Spleen (tissue), 11 donors: ENCODE measurements at regions not wholly inside any gene's neighbourhood (a gene's known extent, or its start where the extent isn't known, plus 50 kb on each side); places are given as distances from the start of the nearest gene placed in this dataset.

Experiments used
- DNase-seq: peaks from one replicate; pipeline ENCODE4 v3.0.0-alpha.2; 2020
- H3K27ac ChIP-seq, 8 donors: fragments of 200-600 bp; sonication (generic) in 7 of 8; 1 replicate in 4 of 8; 2 replicates in 4 of 8; pipeline versions ENCODE4 v1.5.0 to v1.8.0; 2016 to 2021; ENCODE audit warnings: inconsistent platforms in 4 of 8, mild to moderate bottlenecking in 4 of 8, moderate library complexity in 1 of 8
- H3K27me3 ChIP-seq, 7 donors: fragments of 200-600 bp; sonication (generic) in 6 of 7; replicated peaks in 1 of 7; 1 replicate in 4 of 7; 2 replicates in 3 of 7; pipeline versions ENCODE4 v1.5.0 to v1.8.0; 2016 to 2021; ENCODE audit warnings: inconsistent platforms in 3 of 7, mild to moderate bottlenecking in 1 of 7
- H3K36me3 ChIP-seq, 6 donors: fragments of 200-600 bp; sonication (generic) in 5 of 6; 1 replicate in 4 of 6; 2 replicates in 2 of 6; pipeline versions ENCODE4 v1.5.0 to v1.8.0; 2016 to 2021; ENCODE audit warnings: inconsistent platforms in 2 of 6
- H3K4me1 ChIP-seq, 6 donors: fragments of 200-600 bp; sonication (generic) in 5 of 6; 1 replicate in 3 of 6; 2 replicates in 3 of 6; pipeline versions ENCODE4 v1.5.0 to v1.8.0; 2016 to 2021; ENCODE audit warnings: inconsistent platforms in 3 of 6
- H3K4me3 ChIP-seq, 8 donors: fragments of 200-600 bp; sonication (generic) in 7 of 8; 1 replicate in 4 of 8; 2 replicates in 4 of 8; pipeline versions ENCODE4 v1.5.0 to v1.8.0; 2016 to 2021; ENCODE audit warnings: inconsistent platforms in 4 of 8, mild to moderate bottlenecking in 4 of 8, moderate library complexity in 2 of 8
- H3K9me3 ChIP-seq, 8 donors: fragments of 200-600 bp; sonication (generic) in 7 of 8; 1 replicate in 4 of 8; 2 replicates in 4 of 8; pipeline versions ENCODE4 v1.5.0 to v1.8.0; 2016 to 2021; ENCODE audit warnings: inconsistent platforms in 4 of 8
- CTCF ChIP-seq, 11 experiments: fragments of 200-600 bp in 7 of 11; fragments of 450-650 bp in 4 of 11; sonication (generic) in 4 of 11; IDR thresholded peaks in 8 of 11; conservative IDR thresholded peaks in 3 of 11; 1 replicate in 7 of 11; 2 replicates in 4 of 11; pipeline versions ENCODE4 v1.4.0 to v1.8.0; 2016 to 2021; ENCODE audit warnings: antibody characterized with exemption in 11 of 11, inconsistent platforms in 4 of 11, mild to moderate bottlenecking in 1 of 11
- POLR2A ChIP-seq, 3 donors: fragments of 450-650 bp; IDR thresholded peaks; one replicate each; pipeline ENCODE4 v1.5.1; 2017; ENCODE audit warnings: antibody characterized with exemption in 3 of 3, mild to moderate bottlenecking in 1 of 3
- POLR2AphosphoS5 ChIP-seq, 3 donors: sonication (generic); formaldehyde crosslinking; IDR thresholded peaks; one replicate each; pipeline ENCODE4 v1.5.1; 2017; ENCODE audit warnings: antibody characterized with exemption in 3 of 3
- WGBS, 5 donors: extraction: QIAGEN DNeasy Blood & Tissue Kit in 3 of 5; methylation state at CpG; one replicate each; pipeline versions ENCODE4 v1.1.5 to v1.1.7; 2013 to 2018; 5-methylcytosine and 5-hydroxymethylcytosine counted together
- intact Hi-C: fragments of 100-400 bp; cut with DNase I; formaldehyde crosslinking; loops from one replicate; pipeline ENCODE4 v1.15.0; 2023; ENCODE audit warnings: low total_unique reads
- donor health status: healthy with polysubstance abuse.
- donor health status: DM: no; HTN: no; CAD: no; lungs with moderate emphysema.
- donor health status: DM: no; HTN: no; CAD: no.
- donor health status: Bipolar disorder and iron deficiency.
- donor health status: healthy.
- donor health status: DM: no; HTN: no; CAD: no.
- donor health status: DM: yes; HTN: yes; CAD: no.

GRCh38 chr20:11849976-11850670 lies 67.6 kb upstream of the BTBD3 start:
- 77 to 90% (median 80%) methylated on average over 5 of the region's 5 CpGs for WGBS, 5 donors
- intact Hi-C loops: no loop called here
- H3K9me3 ChIP-seq: peaks cover 0 to 13% (median 0%) of the 10 kb centered on the region in 8 donors
- no peak for DNase-seq
- H3K36me3 ChIP-seq: no peaks in the 10 kb centered on the region
- no peak overlapping the region for H3K27ac ChIP-seq
- no peak overlapping the region for H3K4me3 ChIP-seq
- TF ChIP-seq POLR2A (IDR thresholded peaks at IDR 0.05) (no peak), CTCF (IDR thresholded peaks at IDR 0.05 in 8 of 11, conservative IDR thresholded peaks at IDR 0.05 in 3 of 11) (no peak), POLR2AphosphoS5 (IDR thresholded peaks at IDR 0.05) (no peak)
- no peaks in the 10 kb centered on the region for H3K4me1 ChIP-seq
- no peaks in the 10 kb centered on the region for H3K27me3 ChIP-seq

GRCh38 chr20:11850901-11851300 lies 66.8 kb upstream of the BTBD3 start:
- no peak overlapping the region for H3K27ac ChIP-seq
- H3K27me3 ChIP-seq: no peaks in the 10 kb centered on the region
- TF ChIP-seq POLR2A (IDR thresholded peaks at IDR 0.05) (no peak), CTCF (IDR thresholded peaks at IDR 0.05 in 8 of 11, conservative IDR thresholded peaks at IDR 0.05 in 3 of 11) (no peak), POLR2AphosphoS5 (IDR thresholded peaks at IDR 0.05) (no peak)
- WGBS, 5 donors: 44 to 54% (median 48%) methylated on average over 4 of the region's 4 CpGs
- no peak for DNase-seq
- intact Hi-C loops: no loop called here
- H3K4me1 ChIP-seq: no peaks in the 10 kb centered on the region
- no peaks in the 10 kb centered on the region for H3K36me3 ChIP-seq
- no peak overlapping the region for H3K4me3 ChIP-seq
- peaks cover 0 to 15% (median 0%) of the 10 kb centered on the region in 8 donors for H3K9me3 ChIP-seq

GRCh38 chr20:11851646-11852045 lies 66.0 kb upstream of the BTBD3 start:
- intact Hi-C loops: no loop called here
- TF ChIP-seq POLR2AphosphoS5 (IDR thresholded peaks at IDR 0.05) (no peak), CTCF (IDR thresholded peaks at IDR 0.05 in 8 of 11, conservative IDR thresholded peaks at IDR 0.05 in 3 of 11) (no peak), POLR2A (IDR thresholded peaks at IDR 0.05) (no peak)
- no peak for DNase-seq
- Histone ChIP-seq H3K27ac (no peak overlapping the region), H3K36me3 (no peaks in the 10 kb centered on the region), H3K27me3 (no peaks in the 10 kb centered on the region), H3K9me3 (peaks cover 0 to 14% (median 0%) of the 10 kb centered on the region in 8 donors), H3K4me1 (no peaks in the 10 kb centered on the region), H3K4me3 (no peak overlapping the region)
- WGBS, 5 donors: 92 to 100% (median 96%) methylated on average over 1 of the region's 1 CpG

DNA sequence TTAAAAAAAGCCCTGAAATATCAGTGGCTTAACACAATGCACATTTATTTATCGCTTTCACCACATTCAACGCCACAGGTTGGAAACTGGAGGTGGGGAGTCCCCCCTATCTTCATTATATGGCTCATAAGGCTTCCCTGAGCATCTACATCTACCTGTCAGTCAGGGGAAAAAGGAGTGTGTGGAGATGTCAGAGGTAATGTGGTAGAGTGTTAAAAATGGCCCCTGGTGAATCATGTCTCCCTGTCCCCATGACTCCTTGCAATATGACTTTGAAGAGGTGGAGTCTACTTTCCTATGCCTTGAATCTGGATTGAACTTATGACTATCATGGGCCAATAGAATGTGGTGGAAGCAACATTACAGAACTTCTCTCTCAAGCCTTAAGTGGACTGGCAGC lies 65.5 kb upstream of the BTBD3 start:
- Histone ChIP-seq H3K4me3 (no peak overlapping the region), H3K27me3 (no peaks in the 10 kb centered on the region), H3K36me3 (no peaks in the 10 kb centered on the region), H3K4me1 (no peaks in the 10 kb centered on the region), H3K27ac (no peak overlapping the region), H3K9me3 (peaks cover 0 to 14% (median 0%) of the 10 kb centered on the region in 8 donors)
- 80 to 92% (median 89%) methylated on average over 2 of the region's 2 CpGs for WGBS, 5 donors
- intact Hi-C loops: no loop called here
- TF ChIP-seq CTCF (IDR thresholded peaks at IDR 0.05 in 8 of 11, conservative IDR thresholded peaks at IDR 0.05 in 3 of 11) (no peak), POLR2AphosphoS5 (IDR thresholded peaks at IDR 0.05) (no peak), POLR2A (IDR thresholded peaks at IDR 0.05) (no peak)
- no peak for DNase-seq
